ENCODE measurements at regions not wholly inside any gene's neighbourhood (a gene's known extent, or its start where the extent isn't known, plus 50 kb on each side); places are given as distances from the start of the nearest gene placed in this dataset.
"Not testable (repeated sequence)": the region's sequence is repeated elsewhere in the genome, so short reads cannot be mapped to it uniquely, and the experiment has no call there.

- no peak for DNase-seq (ENCODE audit: low read depth)
These were observed 61.7 kb downstream of the KPNA2 start for GRCh38 chr17:68097161-68097805.

GRCh38 chr17:68099341-68099753, 63.8 kb downstream of the KPNA2 start:
- not testable (repeated sequence) for DNase-seq (ENCODE audit: low read depth)

DNA sequence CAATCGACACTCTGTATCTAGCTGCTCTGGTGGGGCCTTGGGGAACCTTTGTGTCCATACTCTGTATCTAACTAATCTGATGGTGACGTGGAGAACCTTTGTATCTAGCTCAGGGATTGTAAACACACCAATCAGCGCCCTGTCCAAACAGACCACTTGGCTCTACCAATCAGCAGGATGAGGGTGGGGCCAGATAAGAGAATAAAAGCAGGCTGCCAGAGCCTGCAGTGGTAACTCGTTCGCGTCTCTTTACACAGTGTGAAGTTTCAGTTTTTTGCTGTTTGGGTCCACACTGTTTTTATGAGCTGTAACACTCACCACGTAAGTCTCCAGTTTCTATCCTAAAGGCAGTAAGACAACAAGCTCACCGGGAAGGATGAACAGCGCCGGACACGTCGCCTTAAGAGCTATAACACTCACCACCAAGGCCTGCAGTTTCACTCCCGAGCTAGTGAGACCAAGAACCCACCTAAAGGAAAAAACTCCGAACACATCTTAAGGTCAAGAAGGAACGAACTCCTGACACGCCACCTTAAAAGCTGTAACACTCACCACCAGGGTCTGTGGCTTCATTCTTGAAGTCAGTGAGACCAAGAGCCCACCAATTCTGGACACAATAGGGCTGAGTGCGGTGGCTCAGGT, 64.6 kb downstream of the KPNA2 start:
- DNase-seq (ENCODE audit: low read depth) = no peak

DNA sequence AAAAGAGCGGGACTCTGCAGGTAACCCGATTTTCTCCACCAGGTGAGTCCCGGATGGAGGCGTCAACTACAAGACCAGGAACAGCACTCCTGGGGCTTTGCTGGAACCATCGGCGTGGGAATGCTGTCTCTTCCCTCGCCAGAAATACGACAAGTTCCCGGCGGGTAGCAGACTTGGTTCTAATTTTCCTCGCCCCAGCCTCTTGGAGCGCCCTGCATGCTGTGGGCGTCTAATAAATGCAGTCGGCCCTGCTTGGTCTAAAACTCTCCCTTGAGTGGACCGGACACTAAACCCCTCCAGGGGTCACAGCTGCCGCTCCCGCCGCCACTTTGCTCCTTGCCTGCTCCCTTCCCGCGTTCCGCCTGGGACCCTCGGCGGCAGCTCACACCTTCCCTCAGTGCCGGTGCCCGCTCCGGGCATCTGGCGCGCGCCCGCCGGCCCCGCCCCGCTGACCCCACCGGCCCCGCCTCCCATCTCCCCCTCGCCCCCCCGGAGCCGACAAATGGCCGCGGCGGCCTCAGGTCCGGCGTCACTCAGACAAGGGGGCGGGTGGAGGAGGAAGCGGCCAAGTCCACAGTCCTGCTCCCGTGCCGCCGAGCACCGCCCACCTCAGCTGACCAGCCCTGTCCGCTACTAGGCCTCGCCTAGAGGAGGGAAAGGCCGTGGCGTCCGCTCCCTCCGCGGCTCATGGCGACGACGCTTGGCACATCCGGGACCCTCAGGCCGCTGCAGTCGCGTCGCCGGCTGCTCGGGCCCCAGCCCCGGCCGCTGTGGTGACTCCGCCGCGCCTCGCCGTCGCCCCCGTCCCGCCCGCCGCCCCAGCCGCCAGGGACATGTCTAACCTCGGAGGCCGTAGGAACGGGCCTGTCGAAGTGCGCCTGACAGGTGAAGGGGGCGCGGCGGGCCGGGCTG, 65.8 kb downstream of the KPNA2 start:
- peak; percentile 96 for DNase-seq (ENCODE audit: low read depth)

GRCh38 chr17:68101987-68102314, 66.4 kb downstream of the KPNA2 start:
- DNase-seq (ENCODE audit: low read depth) = no peak

GRCh38 chr17:68102318-68102758, 66.8 kb downstream of the KPNA2 start:
- peak; percentile 21 for DNase-seq (ENCODE audit: low read depth)

DNA sequence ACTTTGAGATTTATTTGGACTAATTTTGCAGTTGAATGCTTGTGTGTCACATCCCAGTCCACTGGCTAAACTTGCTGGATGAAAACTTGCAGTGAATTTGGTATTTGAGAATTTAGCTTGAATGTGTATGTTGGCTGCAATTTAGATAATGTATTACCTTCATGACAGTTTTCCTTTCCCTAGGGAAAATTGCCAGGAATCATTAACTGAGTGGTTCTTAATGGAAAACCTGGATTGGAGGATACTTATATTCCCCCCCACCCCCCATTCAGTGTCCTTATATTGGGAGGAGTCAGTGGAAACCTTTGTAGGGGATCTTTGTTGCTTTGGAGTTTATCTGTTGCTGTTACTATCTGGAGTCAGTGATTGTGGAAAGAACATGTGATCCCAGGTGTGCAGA, 67.6 kb downstream of the KPNA2 start:
- DNase-seq (ENCODE audit: low read depth) = no peak

GRCh38 chr17:68106085-68106484, 70.5 kb downstream of the KPNA2 start:
- DNase-seq (ENCODE audit: low read depth) = no peak

DNA sequence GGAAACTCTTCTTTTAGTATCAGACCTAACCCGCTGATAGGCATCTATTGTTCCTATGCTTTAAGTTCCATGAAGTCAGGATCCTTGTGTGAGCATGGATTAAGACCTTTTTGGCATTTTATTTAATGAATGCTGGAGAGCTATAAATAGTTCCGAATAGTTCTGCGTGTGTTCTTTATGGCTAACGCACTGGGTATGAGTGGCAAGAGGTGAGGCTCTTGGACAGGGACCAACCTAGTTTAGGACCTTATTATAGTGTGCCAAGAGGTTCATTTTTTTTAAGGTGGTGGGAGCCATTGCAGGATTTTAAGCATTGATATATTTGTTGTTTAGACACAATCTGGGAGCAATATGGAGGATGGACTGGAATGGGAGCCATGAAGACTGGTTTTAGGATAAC, 71.8 kb downstream of the KPNA2 start:
- no peak for DNase-seq (ENCODE audit: low read depth)

DNA sequence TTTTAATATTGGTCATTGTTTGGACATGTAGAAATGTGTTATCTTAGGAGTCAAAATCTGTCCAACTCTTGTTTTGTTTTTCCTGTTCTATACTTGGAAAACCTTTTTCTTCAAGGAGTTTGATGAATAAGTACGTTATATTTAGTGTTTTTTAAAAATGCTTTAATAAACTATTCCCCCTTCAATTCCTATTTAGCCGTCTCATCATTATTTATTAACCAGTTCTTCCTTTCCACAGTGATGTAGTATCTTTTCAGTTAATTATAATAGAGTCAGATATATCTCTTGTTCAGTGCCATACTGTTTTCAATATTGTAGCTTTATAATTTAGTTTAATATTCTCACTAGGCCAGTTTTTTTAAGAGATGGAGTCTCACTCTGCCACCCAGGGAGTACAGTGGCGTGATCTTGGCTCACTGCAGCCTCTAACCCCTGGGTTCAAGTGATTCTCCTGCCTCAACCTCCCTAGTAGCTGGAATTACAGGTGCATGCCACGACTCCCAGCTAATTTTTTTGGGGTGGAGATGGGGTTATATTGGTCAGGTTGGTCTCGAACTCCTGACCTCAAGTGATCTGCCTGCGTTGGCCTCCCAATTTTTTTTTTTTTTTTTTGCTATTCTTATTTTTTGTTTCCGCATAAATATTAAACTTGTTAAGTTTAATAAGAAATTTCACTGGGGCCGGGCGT, 72.9 kb downstream of the KPNA2 start:
- no peak for DNase-seq (ENCODE audit: low read depth)

DNA sequence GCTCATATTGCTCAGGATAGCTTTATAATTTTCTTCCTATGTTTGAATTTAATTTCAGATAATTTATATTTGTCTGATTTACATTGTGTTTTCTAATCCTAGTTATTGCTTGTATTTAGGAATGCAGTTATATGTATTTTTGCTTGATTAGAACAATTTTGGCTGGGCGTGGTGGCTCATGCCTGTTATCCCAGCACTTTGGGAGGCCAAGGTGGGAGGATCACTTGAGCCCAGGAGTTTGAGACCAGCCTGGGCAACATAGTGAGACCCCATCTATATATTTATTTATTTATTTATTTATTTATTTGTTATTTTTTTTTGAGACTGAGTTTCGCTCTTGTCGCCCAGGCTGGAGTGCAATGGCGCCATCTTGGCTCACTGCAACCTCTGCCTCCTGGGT, 73.9 kb downstream of the KPNA2 start:
- not testable (repeated sequence) for DNase-seq (ENCODE audit: low read depth)

DNA sequence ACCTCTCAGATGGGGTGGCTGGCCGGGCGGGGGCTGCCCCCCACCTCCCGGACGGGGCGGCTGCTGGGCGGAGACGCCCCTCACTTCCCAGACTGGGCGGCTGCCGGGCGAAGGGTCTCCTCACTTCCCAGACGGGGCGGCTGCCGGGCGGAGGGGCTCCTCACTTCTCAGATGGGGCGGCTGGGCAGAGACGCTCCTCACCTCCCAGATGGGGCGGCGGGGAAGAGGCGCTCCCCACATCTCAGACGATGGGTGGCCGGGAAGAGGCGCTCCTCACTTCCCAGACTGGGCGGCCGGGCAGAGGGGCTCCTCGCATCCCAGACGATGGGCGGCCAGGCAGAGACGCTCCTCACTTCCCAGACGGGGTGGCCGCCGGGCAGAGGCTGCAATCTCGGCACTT, 80.7 kb downstream of the KPNA2 start:
- not testable (repeated sequence) for DNase-seq (ENCODE audit: low read depth)

DNA sequence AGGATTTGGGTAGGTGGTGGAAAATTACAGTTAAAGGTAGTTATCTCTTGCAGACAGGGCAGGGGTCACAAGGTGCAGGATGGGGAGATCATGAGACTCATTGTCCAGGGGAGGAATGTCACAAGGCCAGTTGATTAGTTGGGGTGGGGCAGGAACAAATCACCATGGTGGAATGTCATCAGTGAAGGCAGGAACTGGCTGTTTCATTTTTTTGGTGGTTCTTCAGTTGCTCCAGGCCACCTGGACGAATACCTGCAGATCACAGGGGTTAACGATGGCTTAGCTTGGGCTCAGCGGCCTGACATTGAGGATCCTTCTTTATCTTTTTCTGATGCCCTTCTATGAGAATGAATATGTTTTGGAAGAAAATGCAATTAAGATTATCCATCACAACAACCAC, 87.1 kb downstream of the KPNA2 start:
- no peak for DNase-seq (ENCODE audit: low read depth)

- no peak for DNase-seq (ENCODE audit: low read depth)
These were observed 89.8 kb downstream of the KPNA2 start for GRCh38 chr17:68125111-68125870.

GRCh38 chr17:68127914-68128313, 92.4 kb downstream of the KPNA2 start:
- no peak for DNase-seq (ENCODE audit: low read depth)

DNA sequence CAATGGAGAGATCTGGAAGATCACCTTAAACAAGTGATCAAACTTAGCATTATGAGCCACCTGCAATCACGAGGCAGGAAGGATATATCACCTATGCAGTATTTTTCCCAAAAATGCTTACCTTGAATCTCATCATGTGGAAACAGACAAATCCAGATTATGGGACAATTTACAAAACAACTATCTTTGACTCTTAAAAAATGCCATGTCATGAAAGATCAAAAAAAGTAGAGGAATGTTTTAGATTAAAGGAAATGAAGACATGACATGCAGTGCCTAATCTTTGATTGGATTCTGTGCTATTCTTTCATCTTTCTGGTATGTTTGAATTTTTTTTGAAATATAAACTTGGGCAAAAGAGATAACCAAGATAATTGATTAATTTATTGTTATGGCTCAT, 95.9 kb downstream of the KPNA2 start:
- no peak for DNase-seq (ENCODE audit: low read depth)

DNA sequence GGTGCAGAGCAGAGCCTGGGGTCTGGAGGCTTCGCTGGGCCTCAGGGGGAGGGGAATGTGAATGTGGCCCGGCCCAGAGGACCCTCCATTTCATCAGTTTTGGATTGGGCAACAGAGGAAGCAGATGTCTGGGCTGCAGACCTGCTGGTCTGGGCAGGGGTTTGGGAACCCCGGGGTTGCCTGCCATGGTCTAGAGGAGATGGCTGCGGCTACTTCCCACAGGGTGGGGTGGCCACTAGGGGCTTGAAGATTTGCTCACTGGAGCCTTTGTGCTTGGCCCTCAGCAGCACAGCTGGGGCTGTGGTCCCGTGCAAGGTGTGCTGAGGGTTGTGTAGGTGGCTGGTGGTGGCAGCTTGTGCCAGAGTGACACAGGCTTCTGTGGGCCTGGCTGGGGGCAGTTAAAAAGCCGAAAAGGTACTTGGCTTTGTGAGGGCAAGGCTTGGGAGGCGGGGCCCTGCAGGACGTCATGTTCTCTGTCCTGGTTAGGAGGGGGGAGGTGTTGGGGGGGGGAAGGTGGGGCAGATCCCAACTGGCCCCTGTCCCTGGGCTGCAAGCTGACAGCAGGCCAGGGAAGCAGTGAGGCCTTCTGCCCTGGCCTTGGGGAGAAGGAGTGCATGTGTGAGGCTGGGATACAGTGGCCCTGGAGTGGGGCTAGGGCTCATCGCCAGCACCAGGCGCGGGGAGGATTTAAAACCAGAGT, 98.0 kb downstream of the KPNA2 start:
- no peak for DNase-seq (ENCODE audit: low read depth)

DNA sequence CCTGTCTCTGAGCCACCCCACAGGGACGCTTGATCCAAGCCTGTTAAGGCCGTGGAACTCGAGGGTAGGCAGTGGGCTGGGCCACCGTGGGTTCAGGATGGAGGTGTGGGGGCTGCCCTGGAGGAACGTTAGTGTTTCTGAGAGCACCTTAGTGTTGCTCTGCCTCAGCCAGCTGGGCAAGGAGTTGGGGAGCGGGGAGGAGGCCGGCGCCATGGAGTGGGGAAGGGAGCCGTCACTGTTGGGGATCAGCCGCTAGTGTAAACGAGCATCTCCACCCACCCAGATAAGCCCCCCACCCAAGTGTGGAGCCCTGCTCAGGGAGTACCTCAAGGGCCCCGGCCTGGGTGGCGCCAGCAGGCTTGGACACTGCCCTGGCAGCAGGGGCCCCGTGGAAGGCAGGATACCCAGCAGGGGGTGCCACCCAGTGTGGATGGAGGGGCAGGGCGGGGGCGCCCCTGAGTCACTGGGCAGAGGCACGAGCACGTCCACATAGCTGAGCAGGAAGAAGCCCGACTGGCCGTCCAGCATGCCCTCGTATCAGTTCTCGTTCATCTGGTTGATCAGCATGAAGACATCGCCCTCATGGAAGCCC, 98.6 kb downstream of the KPNA2 start:
- DNase-seq (ENCODE audit: low read depth) = no peak

DNA sequence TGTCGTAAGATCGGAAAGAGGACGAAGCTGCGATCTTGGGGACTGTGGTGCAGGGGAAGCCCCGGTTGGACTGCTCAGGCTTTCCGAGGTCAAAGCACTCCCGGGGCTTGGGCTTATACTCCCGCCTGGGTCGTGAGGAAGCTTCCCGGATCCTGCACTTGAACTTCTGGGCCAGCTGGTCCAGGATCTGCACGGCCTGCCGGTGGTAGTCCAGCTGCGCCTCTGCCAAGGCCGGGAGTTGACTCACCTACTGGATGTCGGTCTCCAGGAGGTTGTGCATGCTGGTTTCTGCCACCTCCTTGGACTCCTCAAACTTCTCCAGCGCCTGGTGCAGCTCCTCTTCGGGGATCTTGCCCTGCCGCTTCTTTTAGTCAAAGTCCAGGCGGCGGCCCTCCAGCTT, 99.2 kb downstream of the KPNA2 start:
- DNase-seq (ENCODE audit: low read depth) = no peak

GRCh38 chr17:68135141-68135887, 99.8 kb downstream of the KPNA2 start:
- no peak for DNase-seq (ENCODE audit: low read depth)

Data from Daoy (cell line).